ENCODE measurements at regions not wholly inside any gene's neighbourhood (a gene's known extent, or its start where the extent isn't known, plus 50 kb on each side); places are given as distances from the start of the nearest gene placed in this dataset.
A peak's percentile ranks its signal among the peaks of the same experiment; 100 is the strongest.
"Not testable (repeated sequence)": the region's sequence is repeated elsewhere in the genome, so short reads cannot be mapped to it uniquely, and the experiment has no call there.

- H3K4me3 ChIP-seq = no peak overlapping the region
- H3K36me3 ChIP-seq (ENCODE audit: insufficient read depth, low read length) = no peaks in the 10 kb centered on the region
- H3K9me3 ChIP-seq (ENCODE audit: low read depth, low read length) = no peaks in the 10 kb centered on the region
- no peak overlapping the region for H3K27ac ChIP-seq
- TF ChIP-seq POLR2AphosphoS5 (IDR thresholded peaks at IDR 0.05; ENCODE audit: borderline replicate concordance, low read depth, low read length) = no peak
- TF ChIP-seq FOXP2 (optimal IDR thresholded peaks at IDR 0.05; ENCODE audit: control extremely low read depth, extremely low read length, insufficient read depth) = no peak
- TF ChIP-seq EZH2 (IDR thresholded peaks at IDR 0.05) = no peak
- no peak for DNase-seq (ENCODE audit: low read depth, low spot score)
- H3K9ac ChIP-seq (ENCODE audit: insufficient read length) = no peak overlapping the region
Observed at GRCh38 chr1:200262326-200262965, 147.4 kb downstream of the ZNF281 start.

- peak; percentile 47 for DNase-seq (ENCODE audit: low read depth, low spot score)
- no peak overlapping the region for H3K9ac ChIP-seq (ENCODE audit: insufficient read length)
- TF ChIP-seq FOXP2 (optimal IDR thresholded peaks at IDR 0.05; ENCODE audit: control extremely low read depth, extremely low read length, insufficient read depth) (peak; percentile 92), EZH2 (IDR thresholded peaks at IDR 0.05) (no peak), POLR2AphosphoS5 (IDR thresholded peaks at IDR 0.05; ENCODE audit: borderline replicate concordance, low read depth, low read length) (no peak)
- H3K27ac ChIP-seq = peak overlapping the region; percentile 33; the same call in 1 of the 2 replicates
- H3K9me3 ChIP-seq (ENCODE audit: low read depth, low read length) = no peaks in the 10 kb centered on the region
- H3K4me3 ChIP-seq = peak overlapping the region; percentile 21
- H3K36me3 ChIP-seq (ENCODE audit: insufficient read depth, low read length) = no peaks in the 10 kb centered on the region
Observed at GRCh38 chr1:200260597-200261335, 149.1 kb downstream of the ZNF281 start.

GRCh38 chr1:200258447-200259375 lies 151.1 kb downstream of the ZNF281 start:
- Histone ChIP-seq H3K4me3 (no peak overlapping the region), H3K9ac (ENCODE audit: insufficient read length) (no peak overlapping the region), H3K36me3 (ENCODE audit: insufficient read depth, low read length) (no peaks in the 10 kb centered on the region), H3K27ac (no peak overlapping the region), H3K9me3 (ENCODE audit: low read depth, low read length) (no peaks in the 10 kb centered on the region)
- TF ChIP-seq EZH2 (IDR thresholded peaks at IDR 0.05) (no peak), POLR2AphosphoS5 (IDR thresholded peaks at IDR 0.05; ENCODE audit: borderline replicate concordance, low read depth, low read length) (no peak), FOXP2 (optimal IDR thresholded peaks at IDR 0.05; ENCODE audit: control extremely low read depth, extremely low read length, insufficient read depth) (no peak)
- DNase-seq (ENCODE audit: low read depth, low spot score) = no peak

- no peaks in the 10 kb centered on the region for H3K36me3 ChIP-seq (ENCODE audit: insufficient read depth, low read length)
- H3K4me3 ChIP-seq = no peak overlapping the region
- H3K9ac ChIP-seq (ENCODE audit: insufficient read length) = no peak overlapping the region
- no peak for TF ChIP-seq POLR2AphosphoS5 (IDR thresholded peaks at IDR 0.05; ENCODE audit: borderline replicate concordance, low read depth, low read length)
- no peak for TF ChIP-seq FOXP2 (optimal IDR thresholded peaks at IDR 0.05; ENCODE audit: control extremely low read depth, extremely low read length, insufficient read depth)
- TF ChIP-seq EZH2 (IDR thresholded peaks at IDR 0.05) = no peak
- no peak for DNase-seq (ENCODE audit: low read depth, low spot score)
- H3K9me3 ChIP-seq (ENCODE audit: low read depth, low read length) = no peaks in the 10 kb centered on the region
- no peak overlapping the region for H3K27ac ChIP-seq
Observed at GRCh38 chr1:200257235-200257634, 152.6 kb downstream of the ZNF281 start.

- not testable (repeated sequence) for H3K9me3 ChIP-seq (ENCODE audit: low read depth, low read length); H3K4me3 ChIP-seq; H3K36me3 ChIP-seq (ENCODE audit: insufficient read depth, low read length); H3K9ac ChIP-seq (ENCODE audit: insufficient read length); H3K27ac ChIP-seq; DNase-seq (ENCODE audit: low read depth, low spot score)
Observed at GRCh38 chr1:200254602-200255001, 155.2 kb downstream of the ZNF281 start.

- Histone ChIP-seq H3K36me3 (ENCODE audit: insufficient read depth, low read length) (no peaks in the 10 kb centered on the region), H3K4me3 (no peak overlapping the region), H3K27ac (no peak overlapping the region), H3K9ac (ENCODE audit: insufficient read length) (no peak overlapping the region), H3K9me3 (ENCODE audit: low read depth, low read length) (no peaks in the 10 kb centered on the region)
- TF ChIP-seq EZH2 (IDR thresholded peaks at IDR 0.05) (no peak), POLR2AphosphoS5 (IDR thresholded peaks at IDR 0.05; ENCODE audit: borderline replicate concordance, low read depth, low read length) (no peak), FOXP2 (optimal IDR thresholded peaks at IDR 0.05; ENCODE audit: control extremely low read depth, extremely low read length, insufficient read depth) (no peak)
- DNase-seq (ENCODE audit: low read depth, low spot score) = no peak
Observed at GRCh38 chr1:200253774-200254495, 155.9 kb downstream of the ZNF281 start.

GRCh38 chr1:200252531-200252930 lies 157.3 kb downstream of the ZNF281 start:
- TF ChIP-seq FOXP2 (optimal IDR thresholded peaks at IDR 0.05; ENCODE audit: control extremely low read depth, extremely low read length, insufficient read depth) (no peak), EZH2 (IDR thresholded peaks at IDR 0.05) (no peak), POLR2AphosphoS5 (IDR thresholded peaks at IDR 0.05; ENCODE audit: borderline replicate concordance, low read depth, low read length) (no peak)
- Histone ChIP-seq H3K27ac (no peak overlapping the region), H3K36me3 (ENCODE audit: insufficient read depth, low read length) (no peaks in the 10 kb centered on the region), H3K9me3 (ENCODE audit: low read depth, low read length) (no peaks in the 10 kb centered on the region), H3K4me3 (no peak overlapping the region), H3K9ac (ENCODE audit: insufficient read length) (no peak overlapping the region)
- no peak for DNase-seq (ENCODE audit: low read depth, low spot score)

GRCh38 chr1:200250469-200250868 lies 159.4 kb downstream of the ZNF281 start:
- TF ChIP-seq FOXP2 (optimal IDR thresholded peaks at IDR 0.05; ENCODE audit: control extremely low read depth, extremely low read length, insufficient read depth) = no peak
- no peak for TF ChIP-seq POLR2AphosphoS5 (IDR thresholded peaks at IDR 0.05; ENCODE audit: borderline replicate concordance, low read depth, low read length)
- TF ChIP-seq EZH2 (IDR thresholded peaks at IDR 0.05) = no peak

More at GRCh38 chr1:200250469-200250868, 159.4 kb downstream of the ZNF281 start:
- Histone ChIP-seq H3K9me3 (ENCODE audit: low read depth, low read length) (no peaks in the 10 kb centered on the region), H3K27ac (no peak overlapping the region), H3K36me3 (ENCODE audit: insufficient read depth, low read length) (no peaks in the 10 kb centered on the region), H3K4me3 (no peak overlapping the region), H3K9ac (ENCODE audit: insufficient read length) (no peak overlapping the region)
- no peak for DNase-seq (ENCODE audit: low read depth, low spot score)
